GM23338 (cell line): ENCODE measurements at regions not wholly inside any gene's neighbourhood (a gene's known extent, or its start where the extent isn't known, plus 50 kb on each side); places are given as distances from the start of the nearest gene placed in this dataset.

Experiments
- CREB1 ChIP-seq: fragments of 250-450 bp; sonication (Bioruptor Pico); IDR thresholded peaks from 2 replicates; pipeline ENCODE4 v1.5.0; 2020; ENCODE audit warnings: low read depth, mild to moderate bottlenecking, moderate library complexity
- EZH2 ChIP-seq: fragments of 200-600 bp; sonication (generic); IDR thresholded peaks from one replicate; pipeline ENCODE4 v1.8.0; 2017; ENCODE audit warnings: antibody characterized with exemption, mild to moderate bottlenecking, low read depth; ENCODE audit not compliant: unreplicated experiment
- EZH2phosphoT487 ChIP-seq: fragments of 200-600 bp; sonication (generic); IDR thresholded peaks from one replicate; pipeline ENCODE4 v1.8.1; 2018; ENCODE audit warnings: antibody characterized with exemption; ENCODE audit not compliant: unreplicated experiment
- JUNB ChIP-seq: IDR thresholded peaks from one replicate; pipeline ENCODE4 v1.6.1; 2016; ENCODE audit warnings: antibody characterized with exemption; ENCODE audit not compliant: unreplicated experiment
- NANOG ChIP-seq: IDR thresholded peaks from 2 replicates; pipeline ENCODE4 v1.6.1; 2016; ENCODE audit warnings: antibody characterized with exemption, borderline replicate concordance
- POLR2AphosphoS5 ChIP-seq: IDR thresholded peaks from 2 replicates; pipeline ENCODE4 v1.6.1; 2016; ENCODE audit warnings: antibody characterized with exemption, low read depth
- REST ChIP-seq: IDR thresholded peaks from one replicate; pipeline ENCODE4 v1.6.1; 2018; ENCODE audit warnings: antibody characterized with exemption; ENCODE audit not compliant: unreplicated experiment
- STAT1 ChIP-seq: IDR thresholded peaks from one replicate; pipeline ENCODE4 v1.6.1; 2016; ENCODE audit warnings: antibody characterized with exemption; ENCODE audit not compliant: unreplicated experiment
- ZNF114 ChIP-seq: fragments of 250-450 bp; sonication (Bioruptor Pico); IDR thresholded peaks from 2 replicates; pipeline ENCODE4 v1.5.0; 2020; ENCODE audit warnings: mild to moderate bottlenecking, moderate library complexity
- ZNF462 ChIP-seq: fragments of 250-450 bp; sonication (Bioruptor Pico); IDR thresholded peaks from 2 replicates; pipeline ENCODE4 v1.5.0; 2020; ENCODE audit warnings: mild to moderate bottlenecking, moderate library complexity
- TF ChIP-seq, protein P1 (sequence below), 2 experiments: fragments of 200-600 bp in 1 of 2; sonication (generic) in 1 of 2; conservative IDR thresholded peaks; 2 replicates each; pipeline versions ENCODE4 v1.5.1 to v1.6.1; 2016 to 2017; ENCODE audit warnings: antibody characterized with exemption in 2 of 2, low read depth in 2 of 2, mild to moderate bottlenecking in 2 of 2, moderate library complexity in 1 of 2
- TF ChIP-seq, protein P2 (sequence below): IDR thresholded peaks from 2 replicates; pipeline ENCODE4 v1.6.1; 2016; ENCODE audit warnings: antibody characterized with exemption

GRCh38 chrX:149145845-149146285 lies 359.2 kb downstream of the IDS start:
- TF ChIP-seq, protein P1, sequence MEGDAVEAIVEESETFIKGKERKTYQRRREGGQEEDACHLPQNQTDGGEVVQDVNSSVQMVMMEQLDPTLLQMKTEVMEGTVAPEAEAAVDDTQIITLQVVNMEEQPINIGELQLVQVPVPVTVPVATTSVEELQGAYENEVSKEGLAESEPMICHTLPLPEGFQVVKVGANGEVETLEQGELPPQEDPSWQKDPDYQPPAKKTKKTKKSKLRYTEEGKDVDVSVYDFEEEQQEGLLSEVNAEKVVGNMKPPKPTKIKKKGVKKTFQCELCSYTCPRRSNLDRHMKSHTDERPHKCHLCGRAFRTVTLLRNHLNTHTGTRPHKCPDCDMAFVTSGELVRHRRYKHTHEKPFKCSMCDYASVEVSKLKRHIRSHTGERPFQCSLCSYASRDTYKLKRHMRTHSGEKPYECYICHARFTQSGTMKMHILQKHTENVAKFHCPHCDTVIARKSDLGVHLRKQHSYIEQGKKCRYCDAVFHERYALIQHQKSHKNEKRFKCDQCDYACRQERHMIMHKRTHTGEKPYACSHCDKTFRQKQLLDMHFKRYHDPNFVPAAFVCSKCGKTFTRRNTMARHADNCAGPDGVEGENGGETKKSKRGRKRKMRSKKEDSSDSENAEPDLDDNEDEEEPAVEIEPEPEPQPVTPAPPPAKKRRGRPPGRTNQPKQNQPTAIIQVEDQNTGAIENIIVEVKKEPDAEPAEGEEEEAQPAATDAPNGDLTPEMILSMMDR (conservative IDR thresholded peaks at IDR 0.05; ENCODE audit: low read depth in 2 of 2), result no peak
- TF ChIP-seq EZH2 (no peak), POLR2AphosphoS5 (no peak), REST (no peak), CREB1 (CRISPR knock-in tag) (no peak), ZNF114 (no peak), JUNB (no peak), ZNF462 (CRISPR knock-in tag) (no peak), EZH2phosphoT487 (no peak), STAT1 (no peak), NANOG (no peak)
- TF ChIP-seq, protein P2, sequence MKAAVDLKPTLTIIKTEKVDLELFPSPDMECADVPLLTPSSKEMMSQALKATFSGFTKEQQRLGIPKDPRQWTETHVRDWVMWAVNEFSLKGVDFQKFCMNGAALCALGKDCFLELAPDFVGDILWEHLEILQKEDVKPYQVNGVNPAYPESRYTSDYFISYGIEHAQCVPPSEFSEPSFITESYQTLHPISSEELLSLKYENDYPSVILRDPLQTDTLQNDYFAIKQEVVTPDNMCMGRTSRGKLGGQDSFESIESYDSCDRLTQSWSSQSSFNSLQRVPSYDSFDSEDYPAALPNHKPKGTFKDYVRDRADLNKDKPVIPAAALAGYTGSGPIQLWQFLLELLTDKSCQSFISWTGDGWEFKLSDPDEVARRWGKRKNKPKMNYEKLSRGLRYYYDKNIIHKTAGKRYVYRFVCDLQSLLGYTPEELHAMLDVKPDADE, result no peak
